ENCODE measurements at regions not wholly inside any gene's neighbourhood (a gene's known extent, or its start where the extent isn't known, plus 50 kb on each side); places are given as distances from the start of the nearest gene placed in this dataset.

- Histone ChIP-seq H3K4me1 (ENCODE audit: control insufficient read depth, insufficient read depth, low read depth, low read length) (no peaks in the 10 kb centered on the region), H3K9ac (ENCODE audit: low read length) (no peak overlapping the region), H4K8ac (ENCODE audit: low read length) (no peak overlapping the region), H2BK5ac (ENCODE audit: low read depth, low read length, poor library complexity, severe bottlenecking) (no peak overlapping the region), H3K18ac (ENCODE audit: low read depth in 1 of 2, low read length in 2 of 2) (no peak overlapping the region), H3K9me3 (ENCODE audit: control insufficient read depth, low read length) (peaks cover 3% of the 10 kb centered on the region), H2BK15ac (ENCODE audit: low read depth, poor library complexity, severe bottlenecking) (no peak overlapping the region), H2BK120ac (ENCODE audit: low read depth, low read length) (no peak overlapping the region), H3K23ac (ENCODE audit: low read length in 2 of 2) (no peak overlapping the region), H3K27me3 (ENCODE audit: control insufficient read depth in 1 of 2, insufficient read depth in 1 of 2, low read length in 2 of 2) (no peaks in the 10 kb centered on the region), H2AK5ac (ENCODE audit: low read length, severe bottlenecking) (no peak overlapping the region), H2AFZ (ENCODE audit: low read depth, low read length) (no peak overlapping the region), H4K91ac (ENCODE audit: low read length) (no peak overlapping the region), H3K27ac (ENCODE audit: low read length, poor library complexity, severe bottlenecking) (no peak overlapping the region), H3K4me3 (ENCODE audit: insufficient read depth in 1 of 2, low read depth in 1 of 2, low read length in 2 of 2) (no peak overlapping the region), H3K79me1 (replicated peaks; ENCODE audit: low read length, poor library complexity, severe bottlenecking) (no peaks in the 10 kb centered on the region), H3K4me2 (ENCODE audit: low read length, poor library complexity, severe bottlenecking) (no peak overlapping the region), H3K14ac (ENCODE audit: low read length in 2 of 2) (no peak overlapping the region), H3K36me3 (ENCODE audit: control insufficient read depth in 1 of 2, insufficient read depth in 2 of 2, low read depth in 1 of 2, low read length in 2 of 2) (no peaks in the 10 kb centered on the region), H2BK12ac (ENCODE audit: low read length in 2 of 2) (no peak overlapping the region), H3K4ac (ENCODE audit: low read depth in 1 of 2, low read length in 2 of 2) (no peak overlapping the region)
- 87% methylated on average over 17 of the region's 17 CpGs for WGBS
- no peak for DNase-seq
These were observed 51.8 kb downstream of the POM121L12 start for GRCh38 chr7:53087274-53087673.

GRCh38 chr7:53094191-53094590 lies 58.8 kb downstream of the POM121L12 start:
- Histone ChIP-seq H3K4me1 (ENCODE audit: control insufficient read depth, insufficient read depth, low read depth, low read length) (no peaks in the 10 kb centered on the region), H3K27ac (ENCODE audit: low read length, poor library complexity, severe bottlenecking) (no peak overlapping the region), H4K8ac (ENCODE audit: low read length) (no peak overlapping the region), H2AFZ (ENCODE audit: low read depth, low read length) (no peak overlapping the region), H3K79me1 (replicated peaks; ENCODE audit: low read length, poor library complexity, severe bottlenecking) (no peaks in the 10 kb centered on the region), H3K23ac (ENCODE audit: low read length in 2 of 2) (no peak overlapping the region), H3K27me3 (ENCODE audit: control insufficient read depth in 1 of 2, insufficient read depth in 1 of 2, low read length in 2 of 2) (no peaks in the 10 kb centered on the region), H2BK5ac (ENCODE audit: low read depth, low read length, poor library complexity, severe bottlenecking) (no peak overlapping the region), H3K9ac (ENCODE audit: low read length) (no peak overlapping the region), H3K36me3 (ENCODE audit: control insufficient read depth in 1 of 2, insufficient read depth in 2 of 2, low read depth in 1 of 2, low read length in 2 of 2) (no peaks in the 10 kb centered on the region), H3K14ac (ENCODE audit: low read length in 2 of 2) (no peak overlapping the region), H2BK12ac (ENCODE audit: low read length in 2 of 2) (no peak overlapping the region), H4K91ac (ENCODE audit: low read length) (no peak overlapping the region), H2BK120ac (ENCODE audit: low read depth, low read length) (no peak overlapping the region), H3K4ac (ENCODE audit: low read depth in 1 of 2, low read length in 2 of 2) (no peak overlapping the region), H3K4me3 (ENCODE audit: insufficient read depth in 1 of 2, low read depth in 1 of 2, low read length in 2 of 2) (no peak overlapping the region), H2AK5ac (ENCODE audit: low read length, severe bottlenecking) (no peak overlapping the region), H2BK15ac (ENCODE audit: low read depth, poor library complexity, severe bottlenecking) (no peak overlapping the region), H3K4me2 (ENCODE audit: low read length, poor library complexity, severe bottlenecking) (no peak overlapping the region), H3K9me3 (ENCODE audit: control insufficient read depth, low read length) (peaks cover 3% of the 10 kb centered on the region), H3K18ac (ENCODE audit: low read depth in 1 of 2, low read length in 2 of 2) (no peak overlapping the region)
- 54% methylated on average over 2 of the region's 3 CpGs for WGBS
- DNase-seq: no peak

GRCh38 chr7:53094827-53095226 lies 59.4 kb downstream of the POM121L12 start:
- H4K91ac ChIP-seq (ENCODE audit: low read length): no peak overlapping the region
- no peak overlapping the region for H2BK15ac ChIP-seq (ENCODE audit: low read depth, poor library complexity, severe bottlenecking)
- no peak overlapping the region for H2AFZ ChIP-seq (ENCODE audit: low read depth, low read length)
- H3K36me3 ChIP-seq (ENCODE audit: control insufficient read depth in 1 of 2, insufficient read depth in 2 of 2, low read depth in 1 of 2, low read length in 2 of 2): no peaks in the 10 kb centered on the region
- H3K4ac ChIP-seq (ENCODE audit: low read depth in 1 of 2, low read length in 2 of 2): no peak overlapping the region
- H3K23ac ChIP-seq (ENCODE audit: low read length in 2 of 2): no peak overlapping the region
- no peak overlapping the region for H3K14ac ChIP-seq (ENCODE audit: low read length in 2 of 2)
- no peaks in the 10 kb centered on the region for H3K4me1 ChIP-seq (ENCODE audit: control insufficient read depth, insufficient read depth, low read depth, low read length)
- no peak overlapping the region for H2BK120ac ChIP-seq (ENCODE audit: low read depth, low read length)
- no CpG with 5 or more reads among the region's 2 CpGs for WGBS
- H2BK12ac ChIP-seq (ENCODE audit: low read length in 2 of 2): no peak overlapping the region
- H3K27me3 ChIP-seq (ENCODE audit: control insufficient read depth in 1 of 2, insufficient read depth in 1 of 2, low read length in 2 of 2): no peaks in the 10 kb centered on the region
- peaks cover 3% of the 10 kb centered on the region for H3K9me3 ChIP-seq (ENCODE audit: control insufficient read depth, low read length)
- H3K18ac ChIP-seq (ENCODE audit: low read depth in 1 of 2, low read length in 2 of 2): no peak overlapping the region
- no peak overlapping the region for H3K4me2 ChIP-seq (ENCODE audit: low read length, poor library complexity, severe bottlenecking)
- no peak overlapping the region for H2AK5ac ChIP-seq (ENCODE audit: low read length, severe bottlenecking)
- peak; percentile 73 for DNase-seq
- H3K27ac ChIP-seq (ENCODE audit: low read length, poor library complexity, severe bottlenecking): no peak overlapping the region
- no peak overlapping the region for H3K9ac ChIP-seq (ENCODE audit: low read length)
- H4K8ac ChIP-seq (ENCODE audit: low read length): no peak overlapping the region
- H3K79me1 ChIP-seq (replicated peaks; ENCODE audit: low read length, poor library complexity, severe bottlenecking): no peaks in the 10 kb centered on the region
- no peak overlapping the region for H3K4me3 ChIP-seq (ENCODE audit: insufficient read depth in 1 of 2, low read depth in 1 of 2, low read length in 2 of 2)
- no peak overlapping the region for H2BK5ac ChIP-seq (ENCODE audit: low read depth, low read length, poor library complexity, severe bottlenecking)

- Histone ChIP-seq H3K18ac (ENCODE audit: low read depth in 1 of 2, low read length in 2 of 2) (no peak overlapping the region), H2BK120ac (ENCODE audit: low read depth, low read length) (no peak overlapping the region), H3K4me3 (ENCODE audit: insufficient read depth in 1 of 2, low read depth in 1 of 2, low read length in 2 of 2) (no peak overlapping the region), H3K23ac (ENCODE audit: low read length in 2 of 2) (no peak overlapping the region), H3K27ac (ENCODE audit: low read length, poor library complexity, severe bottlenecking) (no peak overlapping the region), H3K4me1 (ENCODE audit: control insufficient read depth, insufficient read depth, low read depth, low read length) (no peaks in the 10 kb centered on the region), H3K4me2 (ENCODE audit: low read length, poor library complexity, severe bottlenecking) (no peak overlapping the region), H3K9me3 (ENCODE audit: control insufficient read depth, low read length) (peaks cover 3% of the 10 kb centered on the region), H2AFZ (ENCODE audit: low read depth, low read length) (no peak overlapping the region), H2BK15ac (ENCODE audit: low read depth, poor library complexity, severe bottlenecking) (no peak overlapping the region), H3K36me3 (ENCODE audit: control insufficient read depth in 1 of 2, insufficient read depth in 2 of 2, low read depth in 1 of 2, low read length in 2 of 2) (no peaks in the 10 kb centered on the region), H3K4ac (ENCODE audit: low read depth in 1 of 2, low read length in 2 of 2) (no peak overlapping the region), H2AK5ac (ENCODE audit: low read length, severe bottlenecking) (no peak overlapping the region), H3K14ac (ENCODE audit: low read length in 2 of 2) (no peak overlapping the region), H3K9ac (ENCODE audit: low read length) (no peak overlapping the region), H2BK12ac (ENCODE audit: low read length in 2 of 2) (no peak overlapping the region), H3K79me1 (replicated peaks; ENCODE audit: low read length, poor library complexity, severe bottlenecking) (no peaks in the 10 kb centered on the region), H2BK5ac (ENCODE audit: low read depth, low read length, poor library complexity, severe bottlenecking) (no peak overlapping the region), H4K8ac (ENCODE audit: low read length) (no peak overlapping the region), H4K91ac (ENCODE audit: low read length) (no peak overlapping the region), H3K27me3 (ENCODE audit: control insufficient read depth in 1 of 2, insufficient read depth in 1 of 2, low read length in 2 of 2) (no peaks in the 10 kb centered on the region)
- no peak for DNase-seq
- WGBS: 52% methylated on average over 2 of the region's 3 CpGs
These were observed 60.5 kb downstream of the POM121L12 start for GRCh38 chr7:53095731-53096501.

Data from mesenchymal stem cell (in vitro differentiated cells and primary cell).